ENCODE measurements at regions not wholly inside any gene's neighbourhood (a gene's known extent, or its start where the extent isn't known, plus 50 kb on each side); places are given as distances from the start of the nearest gene placed in this dataset.

GRCh38 chr3:194957743-194958240 lies 272.1 kb downstream of the FAM43A start:
- TF ChIP-seq TAF1 (IDR thresholded peaks at IDR 0.05; ENCODE audit: low read depth, low read length) (no peak), POLR2A (IDR thresholded peaks at IDR 0.05; ENCODE audit: low read depth, low read length) (no peak), POLR2AphosphoS5 (IDR thresholded peaks at IDR 0.05; ENCODE audit: low read depth, low read length) (no peak), SPI1 (IDR thresholded peaks at IDR 0.05; ENCODE audit: low read depth, low read length) (no peak), POU2F2 (IDR thresholded peaks at IDR 0.05; ENCODE audit: low read depth, low read length) (no peak)

Data from GM12891 (cell line).